Gastrocnemius medialis (tissue), 4 donors: ENCODE measurements at regions not wholly inside any gene's neighbourhood (a gene's known extent, or its start where the extent isn't known, plus 50 kb on each side); places are given as distances from the start of the nearest gene placed in this dataset.

Source experiments
- POLR2A ChIP-seq, 2 donors: fragments of 450-650 bp; IDR thresholded peaks; one replicate each; pipeline ENCODE4 v1.6.1; 2017; ENCODE audit warnings: antibody characterized with exemption in 2 of 2, mild to moderate bottlenecking in 2 of 2, moderate library complexity in 2 of 2
- TF ChIP-seq, protein P1 (sequence below), 5 experiments: fragments of 450-650 bp in 3 of 5; fragments of 200-600 bp in 2 of 5; sonication (generic) in 2 of 5; IDR thresholded peaks in 4 of 5; conservative IDR thresholded peaks in 1 of 5; 1 replicate in 4 of 5; 2 replicates in 1 of 5; pipeline ENCODE4 v1.5.1; 2016 to 2019; ENCODE audit warnings: antibody characterized with exemption in 5 of 5, mild to moderate bottlenecking in 3 of 5, moderate library complexity in 3 of 5

DNA sequence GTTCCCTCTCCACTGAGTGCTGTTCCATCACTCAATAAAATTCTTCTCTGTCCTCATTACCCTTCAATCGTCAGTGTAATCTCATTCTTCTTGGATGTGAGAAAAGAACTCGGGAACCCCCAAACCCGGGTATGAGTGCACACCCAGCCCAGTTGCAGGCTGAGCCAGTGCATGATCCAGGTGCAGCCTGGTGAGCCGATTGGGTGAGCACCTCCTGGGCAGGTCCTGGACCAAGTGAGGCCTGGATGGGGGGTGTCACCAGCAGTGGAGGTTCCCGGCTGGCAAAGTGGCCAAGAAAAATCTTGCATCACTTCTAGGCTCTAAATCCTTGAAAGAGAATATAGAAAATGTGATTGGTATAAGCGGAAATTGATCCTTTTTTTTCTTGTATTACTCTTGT is 878.8 kb upstream of the KLHL1 start:
- TF ChIP-seq, protein P1, sequence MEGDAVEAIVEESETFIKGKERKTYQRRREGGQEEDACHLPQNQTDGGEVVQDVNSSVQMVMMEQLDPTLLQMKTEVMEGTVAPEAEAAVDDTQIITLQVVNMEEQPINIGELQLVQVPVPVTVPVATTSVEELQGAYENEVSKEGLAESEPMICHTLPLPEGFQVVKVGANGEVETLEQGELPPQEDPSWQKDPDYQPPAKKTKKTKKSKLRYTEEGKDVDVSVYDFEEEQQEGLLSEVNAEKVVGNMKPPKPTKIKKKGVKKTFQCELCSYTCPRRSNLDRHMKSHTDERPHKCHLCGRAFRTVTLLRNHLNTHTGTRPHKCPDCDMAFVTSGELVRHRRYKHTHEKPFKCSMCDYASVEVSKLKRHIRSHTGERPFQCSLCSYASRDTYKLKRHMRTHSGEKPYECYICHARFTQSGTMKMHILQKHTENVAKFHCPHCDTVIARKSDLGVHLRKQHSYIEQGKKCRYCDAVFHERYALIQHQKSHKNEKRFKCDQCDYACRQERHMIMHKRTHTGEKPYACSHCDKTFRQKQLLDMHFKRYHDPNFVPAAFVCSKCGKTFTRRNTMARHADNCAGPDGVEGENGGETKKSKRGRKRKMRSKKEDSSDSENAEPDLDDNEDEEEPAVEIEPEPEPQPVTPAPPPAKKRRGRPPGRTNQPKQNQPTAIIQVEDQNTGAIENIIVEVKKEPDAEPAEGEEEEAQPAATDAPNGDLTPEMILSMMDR (IDR thresholded peaks at IDR 0.05 in 4 of 5, conservative IDR thresholded peaks at IDR 0.05 in 1 of 5), result no peak
- no peak for TF ChIP-seq POLR2A (IDR thresholded peaks at IDR 0.05)
